ENCODE measurements at regions not wholly inside any gene's neighbourhood (a gene's known extent, or its start where the extent isn't known, plus 50 kb on each side); places are given as distances from the start of the nearest gene placed in this dataset.
"Not testable (repeated sequence)": the region's sequence is repeated elsewhere in the genome, so short reads cannot be mapped to it uniquely, and the experiment has no call there.

GRCh38 chr4:131470360-131470759, 1678.7 kb upstream of the PCDH10 start:
- no peak for DNase-seq (ENCODE audit: extremely low read depth in 1 of 11, low read depth in 9 of 11, low spot score in 4 of 11)

DNA sequence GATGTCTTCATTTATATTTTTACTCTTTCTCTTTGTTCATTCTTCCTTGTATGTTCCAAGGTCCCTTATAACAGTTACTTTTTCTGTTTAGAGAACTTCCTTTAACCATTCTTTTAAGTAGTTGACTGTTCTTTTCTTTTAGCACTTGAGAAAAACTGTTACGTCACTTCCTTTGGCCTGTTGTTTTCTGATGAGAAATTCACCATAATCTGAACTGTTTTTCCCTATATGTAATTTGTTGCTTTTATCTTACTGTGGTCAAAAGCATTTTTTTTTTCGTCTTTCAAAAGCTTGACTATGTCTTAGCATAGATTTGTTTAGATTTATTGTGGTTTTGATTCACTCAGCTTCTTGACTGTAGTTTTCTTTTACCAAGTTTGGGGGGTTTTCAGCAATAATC, 1660.3 kb upstream of the PCDH10 start:
- no peak for DNase-seq (ENCODE audit: extremely low read depth in 1 of 11, low read depth in 9 of 11, low spot score in 4 of 11)

- not testable (repeated sequence) for DNase-seq (ENCODE audit: extremely low read depth in 1 of 11, low read depth in 9 of 11, low spot score in 4 of 11)
These were observed 1652.9 kb upstream of the PCDH10 start for GRCh38 chr4:131496211-131496610.

DNA sequence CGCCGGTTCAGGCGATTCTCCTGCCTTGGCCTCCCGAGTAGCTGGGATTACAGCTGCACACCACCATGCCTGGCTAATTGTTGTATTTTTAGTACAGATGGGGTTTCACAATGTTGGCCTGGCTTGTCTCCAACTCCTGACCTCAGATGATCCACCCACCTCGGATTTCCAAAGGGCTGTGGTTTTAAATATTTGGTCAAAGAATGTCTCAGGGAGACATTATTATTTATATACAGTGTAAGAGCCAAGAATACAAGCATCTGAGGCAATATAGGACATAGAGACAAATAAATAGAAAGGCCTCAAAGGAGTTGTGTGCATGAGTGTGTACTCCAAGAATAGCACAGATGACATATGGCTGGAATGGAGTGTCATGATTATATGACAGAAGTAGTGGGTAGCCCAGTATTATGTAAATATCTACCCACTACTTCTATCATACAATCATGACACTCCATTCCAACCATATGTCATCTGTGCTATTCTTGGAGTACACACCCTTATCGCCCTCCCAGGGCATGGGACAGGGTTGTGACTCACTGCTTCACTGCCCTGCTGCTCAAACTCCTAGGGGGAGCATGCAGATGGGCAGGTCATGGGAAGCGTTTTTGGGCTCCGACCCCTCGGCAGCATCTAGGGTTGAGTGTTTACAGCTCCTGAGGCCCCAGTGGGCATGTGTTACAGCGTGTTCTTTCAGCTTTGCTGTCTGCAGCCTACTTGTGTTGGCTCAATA, 1649.8 kb upstream of the PCDH10 start:
- no peak for DNase-seq (ENCODE audit: extremely low read depth in 1 of 11, low read depth in 9 of 11, low spot score in 4 of 11)

DNA sequence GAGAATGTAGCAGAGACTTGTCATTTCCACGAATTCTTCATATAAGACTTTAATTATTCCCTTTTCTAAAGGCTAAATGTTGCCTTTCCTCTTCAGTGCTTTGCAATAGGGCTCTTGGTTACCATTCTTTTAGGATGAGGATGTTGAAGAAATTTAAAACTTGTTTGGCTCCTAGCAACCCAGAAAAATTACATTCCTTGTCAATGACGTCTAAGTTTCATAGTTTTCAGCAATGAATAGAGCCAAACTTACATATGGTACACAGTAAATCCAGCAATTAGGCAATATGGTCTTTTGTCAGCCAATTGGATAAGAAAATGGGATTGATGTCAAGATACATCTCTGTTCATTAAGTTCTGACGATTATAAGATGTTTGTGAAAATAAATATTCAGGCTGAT, 1639.6 kb upstream of the PCDH10 start:
- no peak for DNase-seq (ENCODE audit: extremely low read depth in 1 of 11, low read depth in 9 of 11, low spot score in 4 of 11)

DNA sequence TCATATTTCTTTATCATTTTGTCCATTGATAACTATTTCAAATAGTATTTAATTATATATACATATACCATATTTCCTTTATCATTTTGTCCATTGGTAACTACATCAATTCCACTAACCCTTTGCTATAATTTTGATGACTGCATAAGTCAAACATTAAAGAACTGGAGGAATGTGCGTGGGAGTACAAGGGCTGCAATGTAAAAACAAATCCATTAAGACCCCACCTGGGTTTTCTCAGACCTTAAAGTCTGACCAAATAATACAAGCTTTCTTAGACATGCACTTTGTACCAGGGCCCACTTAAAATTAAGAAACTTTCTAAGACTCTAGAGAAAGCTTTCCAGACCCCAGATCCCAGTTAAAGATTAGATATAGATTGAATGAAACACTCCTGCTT, 1622.4 kb upstream of the PCDH10 start:
- peak in 1 of 11 donors; percentile 17 for DNase-seq (ENCODE audit: extremely low read depth in 1 of 11, low read depth in 9 of 11, low spot score in 4 of 11)

GRCh38 chr4:131531087-131531486, 1618.0 kb upstream of the PCDH10 start:
- no peak for DNase-seq (ENCODE audit: extremely low read depth in 1 of 11, low read depth in 9 of 11, low spot score in 4 of 11)

GRCh38 chr4:131534944-131535645, 1614.0 kb upstream of the PCDH10 start:
- peak in 3 of 11 donors; percentile 4 to 28 (median 21) for DNase-seq (ENCODE audit: extremely low read depth in 1 of 11, low read depth in 9 of 11, low spot score in 4 of 11)

DNA sequence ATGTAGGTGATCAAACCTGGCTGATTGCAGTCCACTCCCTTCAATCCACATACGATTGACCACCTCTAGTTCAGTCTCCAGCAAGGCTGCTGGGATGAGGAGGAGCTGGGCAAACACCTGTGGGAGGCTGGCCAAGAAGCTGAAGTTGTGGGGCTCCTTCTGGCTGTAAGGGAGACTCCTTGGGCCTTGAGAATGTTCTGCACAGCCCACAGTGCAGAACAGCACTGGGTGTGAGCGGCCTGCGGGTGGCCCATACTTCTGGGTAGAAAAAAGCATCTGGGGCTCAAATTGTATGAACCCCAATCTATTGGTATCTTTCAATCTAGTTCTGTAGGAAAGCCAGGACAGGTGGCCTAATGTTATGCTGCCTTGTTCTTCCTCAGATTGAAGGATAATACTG, 1608.8 kb upstream of the PCDH10 start:
- no peak for DNase-seq (ENCODE audit: extremely low read depth in 1 of 11, low read depth in 9 of 11, low spot score in 4 of 11)

- DNase-seq (ENCODE audit: extremely low read depth in 1 of 11, low read depth in 9 of 11, low spot score in 4 of 11): no peak
These were observed 1601.5 kb upstream of the PCDH10 start for GRCh38 chr4:131547506-131547981.

DNA sequence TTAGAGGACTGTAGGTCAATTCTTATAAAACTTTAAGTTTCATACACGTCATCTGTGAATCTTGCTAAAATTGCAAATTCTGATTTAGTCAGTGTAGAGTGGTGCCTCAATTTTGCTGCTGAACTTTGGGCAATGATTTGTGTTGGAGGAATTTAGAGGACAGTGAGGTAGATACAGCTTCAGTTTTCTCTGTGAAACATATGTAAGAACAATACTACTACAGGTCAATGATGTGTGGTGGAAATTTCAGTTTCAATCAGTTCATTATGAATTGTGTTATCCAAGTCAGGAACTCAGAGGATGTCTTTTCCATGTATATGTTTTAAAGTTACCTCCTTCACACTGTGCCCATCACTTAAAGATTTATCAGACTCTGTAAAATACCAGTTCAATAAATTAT, 1597.8 kb upstream of the PCDH10 start:
- DNase-seq (ENCODE audit: extremely low read depth in 1 of 11, low read depth in 9 of 11, low spot score in 4 of 11): no peak

DNA sequence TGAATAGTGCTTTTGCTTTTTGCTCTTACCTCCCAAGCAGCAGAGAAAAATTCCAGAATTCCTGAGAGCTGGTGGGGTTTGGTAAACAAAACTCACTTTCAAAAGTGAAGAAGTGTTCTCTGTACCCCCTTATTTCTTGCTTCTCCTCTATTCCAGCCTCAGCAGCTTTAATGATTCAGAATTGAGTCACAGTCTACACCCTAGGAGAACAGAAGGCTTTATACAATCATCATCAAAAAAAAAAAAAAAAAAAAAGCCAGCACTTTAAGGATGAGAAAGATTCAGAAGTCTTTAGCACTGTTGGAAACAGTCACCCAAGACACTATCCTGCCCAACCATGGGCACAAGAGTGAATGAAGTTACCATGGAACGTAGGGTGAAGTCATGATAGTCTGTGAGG, 1583.1 kb upstream of the PCDH10 start:
- DNase-seq (ENCODE audit: extremely low read depth in 1 of 11, low read depth in 9 of 11, low spot score in 4 of 11): no peak

- no peak for DNase-seq (ENCODE audit: extremely low read depth in 1 of 11, low read depth in 9 of 11, low spot score in 4 of 11)
These were observed 1564.5 kb upstream of the PCDH10 start for GRCh38 chr4:131584587-131584986.

- no peak for DNase-seq (ENCODE audit: extremely low read depth in 1 of 11, low read depth in 9 of 11, low spot score in 4 of 11)
These were observed 1554.0 kb upstream of the PCDH10 start for GRCh38 chr4:131595140-131595539.

DNA sequence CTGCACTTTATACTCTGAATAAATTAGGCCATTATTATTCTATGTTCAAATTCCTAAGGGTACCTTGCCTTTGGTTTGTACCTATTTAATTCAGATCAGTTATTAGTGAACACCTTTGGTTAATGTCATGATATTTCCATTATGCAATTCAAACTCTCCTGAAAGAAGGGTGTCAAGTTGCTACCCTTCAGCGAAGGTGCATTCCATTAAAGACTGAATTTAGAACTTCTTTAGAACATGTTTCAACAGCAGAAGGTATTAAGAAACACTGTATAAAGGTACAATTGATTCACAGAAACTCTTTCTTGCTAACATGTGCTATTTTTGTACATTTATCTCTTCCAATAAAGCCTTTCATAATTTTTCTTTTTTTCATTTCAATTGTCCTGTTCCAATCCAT, 1545.4 kb upstream of the PCDH10 start:
- DNase-seq (ENCODE audit: extremely low read depth in 1 of 11, low read depth in 9 of 11, low spot score in 4 of 11): no peak

GRCh38 chr4:131609039-131609438, 1540.1 kb upstream of the PCDH10 start:
- DNase-seq (ENCODE audit: extremely low read depth in 1 of 11, low read depth in 9 of 11, low spot score in 4 of 11): no peak

GRCh38 chr4:131610517-131610916, 1538.6 kb upstream of the PCDH10 start:
- DNase-seq (ENCODE audit: extremely low read depth in 1 of 11, low read depth in 9 of 11, low spot score in 4 of 11): not testable (repeated sequence)

DNA sequence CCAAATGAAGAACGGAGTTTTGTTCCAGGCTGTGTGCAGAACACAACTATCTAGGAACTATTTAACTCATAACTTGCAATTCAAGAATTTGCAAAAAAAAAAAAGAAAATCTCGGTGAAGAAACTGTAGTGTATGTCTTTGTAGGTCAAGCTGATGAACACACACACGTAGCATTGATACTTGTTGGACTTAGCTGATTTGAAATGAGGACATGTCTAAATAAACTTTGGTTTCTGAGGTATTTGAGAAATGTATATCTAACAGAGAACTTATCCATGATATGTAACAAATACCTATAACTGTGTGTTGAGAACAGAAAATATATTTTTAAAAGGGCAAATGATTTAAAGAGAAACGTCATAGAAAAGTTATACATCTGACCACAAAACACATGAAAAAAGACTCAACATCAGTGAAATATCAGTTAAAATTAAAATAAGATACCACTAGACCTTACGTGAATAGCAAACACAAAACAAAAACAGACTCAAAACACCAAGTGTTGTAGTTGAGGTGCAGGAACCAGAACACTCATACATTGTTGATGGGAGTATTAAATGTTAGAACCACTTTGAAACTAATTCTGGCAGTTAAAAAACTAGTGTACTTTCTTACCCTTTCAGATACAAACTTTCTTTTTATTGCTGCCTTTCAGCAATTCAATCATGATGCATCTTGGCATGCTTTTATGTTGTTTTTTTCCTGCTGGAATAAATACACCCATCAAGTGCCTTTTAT, 1535.8 kb upstream of the PCDH10 start:
- DNase-seq (ENCODE audit: extremely low read depth in 1 of 11, low read depth in 9 of 11, low spot score in 4 of 11): no peak

- no peak for DNase-seq (ENCODE audit: extremely low read depth in 1 of 11, low read depth in 9 of 11, low spot score in 4 of 11)
These were observed 1535.3 kb upstream of the PCDH10 start for GRCh38 chr4:131613824-131614216.

GRCh38 chr4:131632877-131633276, 1516.2 kb upstream of the PCDH10 start:
- no peak for DNase-seq (ENCODE audit: extremely low read depth in 1 of 11, low read depth in 9 of 11, low spot score in 4 of 11)

All from renal cortex interstitium (tissue), 11 donors.